ENCODE measurements at regions not wholly inside any gene's neighbourhood (a gene's known extent, or its start where the extent isn't known, plus 50 kb on each side); places are given as distances from the start of the nearest gene placed in this dataset.
A peak's percentile ranks its signal among the peaks of the same experiment; 100 is the strongest.
"Not testable (repeated sequence)": the region's sequence is repeated elsewhere in the genome, so short reads cannot be mapped to it uniquely, and the experiment has no call there.

DNA sequence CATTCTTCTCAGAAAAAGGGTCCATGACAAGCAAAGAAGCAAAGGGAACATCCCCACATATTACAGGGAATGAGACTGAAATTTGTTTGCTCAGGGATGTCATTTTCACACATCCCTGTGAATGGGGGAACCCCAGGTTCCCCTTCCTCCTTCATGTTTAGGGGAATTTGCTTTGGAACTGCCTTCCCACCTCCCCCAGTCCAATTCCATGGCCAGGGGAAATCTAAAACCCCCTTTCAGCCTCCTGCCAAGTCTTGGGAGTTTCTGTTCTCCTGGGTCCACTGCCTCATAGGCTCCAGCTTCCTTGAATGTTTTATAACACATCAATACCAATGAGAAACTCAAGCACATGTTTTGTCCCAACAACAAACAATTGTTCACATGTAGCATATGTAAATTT lies 297.5 kb upstream of the CTNNB1 start:
- H3K9me3 ChIP-seq (ENCODE audit: low read depth) = no peaks in the 10 kb centered on the region
- TF ChIP-seq EZH2phosphoT487 (IDR thresholded peaks at IDR 0.05; ENCODE audit: low read depth, severe bottlenecking, unreplicated experiment) (no peak), EZH2 (IDR thresholded peaks at IDR 0.05; ENCODE audit: borderline replicate concordance) (no peak)
- TF ChIP-seq, protein P1, sequence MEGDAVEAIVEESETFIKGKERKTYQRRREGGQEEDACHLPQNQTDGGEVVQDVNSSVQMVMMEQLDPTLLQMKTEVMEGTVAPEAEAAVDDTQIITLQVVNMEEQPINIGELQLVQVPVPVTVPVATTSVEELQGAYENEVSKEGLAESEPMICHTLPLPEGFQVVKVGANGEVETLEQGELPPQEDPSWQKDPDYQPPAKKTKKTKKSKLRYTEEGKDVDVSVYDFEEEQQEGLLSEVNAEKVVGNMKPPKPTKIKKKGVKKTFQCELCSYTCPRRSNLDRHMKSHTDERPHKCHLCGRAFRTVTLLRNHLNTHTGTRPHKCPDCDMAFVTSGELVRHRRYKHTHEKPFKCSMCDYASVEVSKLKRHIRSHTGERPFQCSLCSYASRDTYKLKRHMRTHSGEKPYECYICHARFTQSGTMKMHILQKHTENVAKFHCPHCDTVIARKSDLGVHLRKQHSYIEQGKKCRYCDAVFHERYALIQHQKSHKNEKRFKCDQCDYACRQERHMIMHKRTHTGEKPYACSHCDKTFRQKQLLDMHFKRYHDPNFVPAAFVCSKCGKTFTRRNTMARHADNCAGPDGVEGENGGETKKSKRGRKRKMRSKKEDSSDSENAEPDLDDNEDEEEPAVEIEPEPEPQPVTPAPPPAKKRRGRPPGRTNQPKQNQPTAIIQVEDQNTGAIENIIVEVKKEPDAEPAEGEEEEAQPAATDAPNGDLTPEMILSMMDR (IDR thresholded peaks at IDR 0.05; ENCODE audit: poor library complexity) = no peak
- H3K4me3 ChIP-seq = no peak overlapping the region
- no peaks in the 10 kb centered on the region for H3K9me2 ChIP-seq (replicated peaks; ENCODE audit: insufficient read depth)
- H3K4me1 ChIP-seq (ENCODE audit: insufficient read depth) = no peaks in the 10 kb centered on the region
- no peak overlapping the region for H2AFZ ChIP-seq
- no peaks in the 10 kb centered on the region for H4K20me1 ChIP-seq (ENCODE audit: insufficient read depth, poor library complexity, severe bottlenecking)
- no peaks in the 10 kb centered on the region for H3K36me3 ChIP-seq (replicated peaks; ENCODE audit: insufficient read depth, low read depth)
- H3K79me2 ChIP-seq = no peaks in the 10 kb centered on the region
- no peak overlapping the region for H3K4me2 ChIP-seq
- H3K27ac ChIP-seq = no peak overlapping the region
- H3K27me3 ChIP-seq = no peaks in the 10 kb centered on the region
- DNase-seq (ENCODE audit: low spot score) = no peak

DNA sequence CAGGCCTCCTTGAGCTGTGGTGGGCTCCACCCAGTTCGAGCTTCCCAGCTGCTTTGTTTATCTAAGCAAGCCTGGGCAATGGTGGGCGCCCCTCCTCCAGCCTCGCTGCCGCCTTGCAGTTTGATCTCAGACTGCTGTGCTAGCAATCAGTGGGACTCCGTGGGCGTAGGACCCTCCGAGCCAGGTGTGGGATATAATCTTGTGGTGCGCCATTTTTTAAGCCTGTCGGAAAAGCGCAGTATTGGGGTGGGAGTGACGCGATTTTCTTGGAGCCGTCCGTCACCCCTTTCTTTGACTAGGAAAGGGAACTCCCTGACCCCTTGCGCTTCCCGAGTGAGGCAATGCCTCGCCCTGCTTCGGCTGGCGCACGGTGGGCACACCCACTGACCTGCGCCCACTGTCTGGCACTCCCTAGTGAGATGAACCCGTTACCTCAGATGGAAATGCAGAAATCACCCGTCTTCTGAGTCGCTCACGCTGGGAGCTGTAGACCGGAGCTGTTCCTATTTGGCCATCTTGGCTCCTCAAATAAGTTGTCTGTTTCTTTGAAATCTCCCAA lies 291.3 kb upstream of the CTNNB1 start:
- H3K9me2 ChIP-seq (replicated peaks; ENCODE audit: insufficient read depth); H3K36me3 ChIP-seq (replicated peaks; ENCODE audit: insufficient read depth, low read depth); H3K9me3 ChIP-seq (ENCODE audit: low read depth); H3K27me3 ChIP-seq; H4K20me1 ChIP-seq (ENCODE audit: insufficient read depth, poor library complexity, severe bottlenecking); DNase-seq (ENCODE audit: low spot score); H3K79me2 ChIP-seq: not testable (repeated sequence)
- Histone ChIP-seq H3K4me3 (peak overlapping the region; percentile 18), H3K27ac (peak overlapping the region; percentile 21), H3K4me2 (peak overlapping the region; percentile 77), H3K4me1 (ENCODE audit: insufficient read depth) (peaks cover 12% of the 10 kb centered on the region), H2AFZ (peak overlapping the region; percentile 88)
- WGBS (ENCODE audit: low lambda C conversion rate, missing lambda C conversion rate) = 28% methylated on average over 25 of the region's 26 CpGs

DNA sequence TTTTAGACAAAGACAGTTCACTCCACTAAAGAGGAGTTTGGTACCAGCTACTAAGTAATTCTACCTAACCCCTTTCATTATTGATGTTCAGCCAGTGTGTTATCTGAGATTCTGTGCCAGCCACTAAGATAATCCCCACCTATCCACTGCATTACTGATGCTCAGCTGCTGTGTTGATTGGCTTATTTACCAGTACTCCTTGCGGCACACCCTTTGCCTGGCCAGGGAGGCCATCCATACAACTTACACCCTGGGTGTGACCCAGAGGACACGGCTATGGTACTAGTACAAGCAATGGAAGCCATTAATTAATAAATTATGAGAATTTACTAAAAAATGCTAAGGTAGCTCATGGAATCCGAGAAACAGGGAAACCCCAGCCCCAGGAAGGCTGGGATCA lies 290.7 kb upstream of the CTNNB1 start:
- Histone ChIP-seq H3K27ac (no peak overlapping the region), H3K4me1 (ENCODE audit: insufficient read depth) (peaks cover 18% of the 10 kb centered on the region), H3K27me3 (no peaks in the 10 kb centered on the region), H4K20me1 (ENCODE audit: insufficient read depth, poor library complexity, severe bottlenecking) (no peaks in the 10 kb centered on the region), H3K4me2 (peak overlapping the region; percentile 77), H3K79me2 (no peaks in the 10 kb centered on the region), H3K4me3 (peak overlapping the region; percentile 18), H3K9me2 (replicated peaks; ENCODE audit: insufficient read depth) (no peaks in the 10 kb centered on the region), H3K9me3 (ENCODE audit: low read depth) (no peaks in the 10 kb centered on the region), H2AFZ (peak overlapping the region; percentile 88), H3K36me3 (replicated peaks; ENCODE audit: insufficient read depth, low read depth) (no peaks in the 10 kb centered on the region)
- 88% methylated on average over 3 of the region's 3 CpGs for WGBS (ENCODE audit: low lambda C conversion rate, missing lambda C conversion rate)
- TF ChIP-seq, protein P1 (IDR thresholded peaks at IDR 0.05; ENCODE audit: poor library complexity) = no peak
- TF ChIP-seq EZH2phosphoT487 (IDR thresholded peaks at IDR 0.05; ENCODE audit: low read depth, severe bottlenecking, unreplicated experiment) (no peak), EZH2 (IDR thresholded peaks at IDR 0.05; ENCODE audit: borderline replicate concordance) (no peak)
- no peak for DNase-seq (ENCODE audit: low spot score)

DNA sequence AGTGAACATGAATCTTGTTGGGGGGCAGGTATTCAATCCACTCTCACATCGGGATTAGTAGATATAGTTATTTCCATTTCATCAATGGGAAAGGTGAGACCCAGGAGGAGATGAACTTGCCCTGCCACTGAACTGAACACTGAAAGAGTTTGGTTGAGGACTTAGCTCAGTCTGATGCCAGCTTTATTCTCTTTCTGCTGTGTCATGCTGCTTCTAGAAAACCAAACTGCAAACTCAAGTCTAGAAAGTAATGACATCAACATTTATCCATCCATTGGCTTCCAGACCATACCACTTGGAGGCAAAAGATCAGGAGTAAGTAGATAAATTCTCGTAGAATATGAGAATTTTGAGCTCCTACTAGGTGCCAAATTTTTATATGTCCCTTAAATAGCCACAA lies 288.0 kb upstream of the CTNNB1 start:
- H3K36me3 ChIP-seq (replicated peaks; ENCODE audit: insufficient read depth, low read depth) = no peaks in the 10 kb centered on the region
- H3K4me2 ChIP-seq = no peak overlapping the region
- TF ChIP-seq, protein P1 (IDR thresholded peaks at IDR 0.05; ENCODE audit: poor library complexity) = no peak
- no peak for TF ChIP-seq EZH2 (IDR thresholded peaks at IDR 0.05; ENCODE audit: borderline replicate concordance)
- TF ChIP-seq EZH2phosphoT487 (IDR thresholded peaks at IDR 0.05; ENCODE audit: low read depth, severe bottlenecking, unreplicated experiment) = no peak
- 98% methylated on average over 2 of the region's 2 CpGs for WGBS (ENCODE audit: low lambda C conversion rate, missing lambda C conversion rate)
- peak overlapping the region; percentile 44 for H3K27ac ChIP-seq
- no peaks in the 10 kb centered on the region for H3K9me2 ChIP-seq (replicated peaks; ENCODE audit: insufficient read depth)
- H3K9me3 ChIP-seq (ENCODE audit: low read depth) = no peaks in the 10 kb centered on the region
- no peak overlapping the region for H2AFZ ChIP-seq
- DNase-seq (ENCODE audit: low spot score) = no peak
- H3K79me2 ChIP-seq = no peaks in the 10 kb centered on the region
- H3K4me3 ChIP-seq = no peak overlapping the region
- H3K27me3 ChIP-seq = no peaks in the 10 kb centered on the region
- H3K4me1 ChIP-seq (ENCODE audit: insufficient read depth) = peaks cover 21% of the 10 kb centered on the region
- no peaks in the 10 kb centered on the region for H4K20me1 ChIP-seq (ENCODE audit: insufficient read depth, poor library complexity, severe bottlenecking)

Measured in hepatocyte (in vitro differentiated cells).